ENCODE measurements at regions not wholly inside any gene's neighbourhood (a gene's known extent, or its start where the extent isn't known, plus 50 kb on each side); places are given as distances from the start of the nearest gene placed in this dataset.
"Not testable (repeated sequence)": the region's sequence is repeated elsewhere in the genome, so short reads cannot be mapped to it uniquely, and the experiment has no call there.

GRCh38 chr4:57369446-57369845, 259.3 kb upstream of the IGFBP7 start:
- H3K36me3 Mint-ChIP-seq (ENCODE audit: low read depth): no peaks in the 10 kb centered on the region
- H3K4me1 Mint-ChIP-seq (ENCODE audit: low read depth): no peaks in the 10 kb centered on the region
- no peaks in the 10 kb centered on the region for H3K27me3 Mint-ChIP-seq (ENCODE audit: low read depth)
- H3K4me3 Mint-ChIP-seq (ENCODE audit: low read depth): no peak overlapping the region
- no peak overlapping the region for H3K27ac Mint-ChIP-seq
- no peaks in the 10 kb centered on the region for H3K9me3 Mint-ChIP-seq
- no peak for DNase-seq (ENCODE audit: low spot score)
- intact Hi-C loops (cut with micrococcal nuclease): no loop called here

GRCh38 chr4:57364255-57364654, 254.1 kb upstream of the IGFBP7 start:
- DNase-seq (ENCODE audit: low spot score): no peak
- no peaks in the 10 kb centered on the region for H3K36me3 Mint-ChIP-seq (ENCODE audit: low read depth)
- H3K27ac Mint-ChIP-seq: no peak overlapping the region
- no peaks in the 10 kb centered on the region for H3K27me3 Mint-ChIP-seq (ENCODE audit: low read depth)
- no peaks in the 10 kb centered on the region for H3K9me3 Mint-ChIP-seq
- intact Hi-C loops (cut with micrococcal nuclease): no loop called here
- H3K4me1 Mint-ChIP-seq (ENCODE audit: low read depth): no peaks in the 10 kb centered on the region
- no peak overlapping the region for H3K4me3 Mint-ChIP-seq (ENCODE audit: low read depth)

- no peaks in the 10 kb centered on the region for H3K4me1 Mint-ChIP-seq (ENCODE audit: low read depth)
- H3K9me3 Mint-ChIP-seq: no peaks in the 10 kb centered on the region
- no peaks in the 10 kb centered on the region for H3K36me3 Mint-ChIP-seq (ENCODE audit: low read depth)
Measured at GRCh38 chr4:57363346-57363745, 253.2 kb upstream of the IGFBP7 start.

GRCh38 chr4:57360681-57361080, 250.5 kb upstream of the IGFBP7 start:
- DNase-seq (ENCODE audit: low spot score): no peak
- intact Hi-C loops (cut with micrococcal nuclease): no loop called here
- Mint-ChIP-seq H3K9me3 (no peaks in the 10 kb centered on the region), H3K4me3 (ENCODE audit: low read depth) (no peak overlapping the region), H3K27ac (no peak overlapping the region), H3K4me1 (ENCODE audit: low read depth) (no peaks in the 10 kb centered on the region), H3K27me3 (ENCODE audit: low read depth) (no peaks in the 10 kb centered on the region), H3K36me3 (ENCODE audit: low read depth) (no peaks in the 10 kb centered on the region)

More at GRCh38 chr4:57363346-57363745, 253.2 kb upstream of the IGFBP7 start:
- no peak overlapping the region for H3K4me3 Mint-ChIP-seq (ENCODE audit: low read depth)
- H3K27me3 Mint-ChIP-seq (ENCODE audit: low read depth): no peaks in the 10 kb centered on the region
- no peak overlapping the region for H3K27ac Mint-ChIP-seq
- intact Hi-C loops (cut with micrococcal nuclease): no loop called here
- DNase-seq (ENCODE audit: low spot score): no peak

GRCh38 chr4:57355101-57355665, 245.0 kb upstream of the IGFBP7 start:
- no peaks in the 10 kb centered on the region for H3K36me3 Mint-ChIP-seq (ENCODE audit: low read depth)
- intact Hi-C loops (cut with micrococcal nuclease): no loop called here
- no peak overlapping the region for H3K27ac Mint-ChIP-seq
- no peak overlapping the region for H3K4me3 Mint-ChIP-seq (ENCODE audit: low read depth)
- no peaks in the 10 kb centered on the region for H3K4me1 Mint-ChIP-seq (ENCODE audit: low read depth)
- no peaks in the 10 kb centered on the region for H3K9me3 Mint-ChIP-seq
- DNase-seq (ENCODE audit: low spot score): no peak
- H3K27me3 Mint-ChIP-seq (ENCODE audit: low read depth): no peaks in the 10 kb centered on the region

- DNase-seq (ENCODE audit: low spot score): no peak
- H3K27me3 Mint-ChIP-seq (ENCODE audit: low read depth): no peaks in the 10 kb centered on the region
- H3K36me3 Mint-ChIP-seq (ENCODE audit: low read depth): no peaks in the 10 kb centered on the region
- H3K27ac Mint-ChIP-seq: no peak overlapping the region
- H3K9me3 Mint-ChIP-seq: no peaks in the 10 kb centered on the region
- intact Hi-C loops (cut with micrococcal nuclease): no loop called here
- no peaks in the 10 kb centered on the region for H3K4me1 Mint-ChIP-seq (ENCODE audit: low read depth)
- no peak overlapping the region for H3K4me3 Mint-ChIP-seq (ENCODE audit: low read depth)
Measured at GRCh38 chr4:57351731-57352130, 241.5 kb upstream of the IGFBP7 start.

- no peaks in the 10 kb centered on the region for H3K9me3 Mint-ChIP-seq
- no peaks in the 10 kb centered on the region for H3K27me3 Mint-ChIP-seq (ENCODE audit: low read depth)
- intact Hi-C loops (cut with micrococcal nuclease): no loop called here
- H3K4me1 Mint-ChIP-seq (ENCODE audit: low read depth): no peaks in the 10 kb centered on the region
- DNase-seq (ENCODE audit: low spot score): no peak
- no peaks in the 10 kb centered on the region for H3K36me3 Mint-ChIP-seq (ENCODE audit: low read depth)
- no peak overlapping the region for H3K27ac Mint-ChIP-seq
- no peak overlapping the region for H3K4me3 Mint-ChIP-seq (ENCODE audit: low read depth)
Measured at GRCh38 chr4:57344296-57344695, 234.1 kb upstream of the IGFBP7 start.

GRCh38 chr4:57342411-57342810, 232.2 kb upstream of the IGFBP7 start:
- H3K36me3 Mint-ChIP-seq (ENCODE audit: low read depth): no peaks in the 10 kb centered on the region
- DNase-seq (ENCODE audit: low spot score): no peak
- intact Hi-C loops (cut with micrococcal nuclease): no loop called here
- no peaks in the 10 kb centered on the region for H3K4me1 Mint-ChIP-seq (ENCODE audit: low read depth)
- no peak overlapping the region for H3K4me3 Mint-ChIP-seq (ENCODE audit: low read depth)
- no peak overlapping the region for H3K27ac Mint-ChIP-seq
- no peaks in the 10 kb centered on the region for H3K9me3 Mint-ChIP-seq
- no peaks in the 10 kb centered on the region for H3K27me3 Mint-ChIP-seq (ENCODE audit: low read depth)

- H3K27ac Mint-ChIP-seq; H3K4me3 Mint-ChIP-seq (ENCODE audit: low read depth); intact Hi-C loops (cut with micrococcal nuclease); H3K27me3 Mint-ChIP-seq (ENCODE audit: low read depth); H3K36me3 Mint-ChIP-seq (ENCODE audit: low read depth); H3K9me3 Mint-ChIP-seq; DNase-seq (ENCODE audit: low spot score); H3K4me1 Mint-ChIP-seq (ENCODE audit: low read depth): not testable (repeated sequence)
Measured at GRCh38 chr4:57338861-57339260, 228.7 kb upstream of the IGFBP7 start.

- Mint-ChIP-seq H3K36me3 (ENCODE audit: low read depth) (no peaks in the 10 kb centered on the region), H3K27me3 (ENCODE audit: low read depth) (no peaks in the 10 kb centered on the region), H3K4me3 (ENCODE audit: low read depth) (no peak overlapping the region), H3K9me3 (no peaks in the 10 kb centered on the region), H3K4me1 (ENCODE audit: low read depth) (no peaks in the 10 kb centered on the region), H3K27ac (no peak overlapping the region)
- no peak for DNase-seq (ENCODE audit: low spot score)
- intact Hi-C loops (cut with micrococcal nuclease): no loop called here
Measured at GRCh38 chr4:57333684-57334083, 223.5 kb upstream of the IGFBP7 start.

- H3K27me3 Mint-ChIP-seq (ENCODE audit: low read depth): no peaks in the 10 kb centered on the region
- H3K4me3 Mint-ChIP-seq (ENCODE audit: low read depth): no peak overlapping the region
- intact Hi-C loops (cut with micrococcal nuclease): no loop called here
- no peaks in the 10 kb centered on the region for H3K9me3 Mint-ChIP-seq
- no peaks in the 10 kb centered on the region for H3K4me1 Mint-ChIP-seq (ENCODE audit: low read depth)
- no peaks in the 10 kb centered on the region for H3K36me3 Mint-ChIP-seq (ENCODE audit: low read depth)
- no peak for DNase-seq (ENCODE audit: low spot score)
- H3K27ac Mint-ChIP-seq: no peak overlapping the region
Measured at GRCh38 chr4:57331959-57332358, 221.8 kb upstream of the IGFBP7 start.

- Mint-ChIP-seq H3K27ac (no peak overlapping the region), H3K27me3 (ENCODE audit: low read depth) (no peaks in the 10 kb centered on the region)
- DNase-seq (ENCODE audit: low spot score): no peak
Measured at GRCh38 chr4:57329279-57329678, 219.1 kb upstream of the IGFBP7 start.

GRCh38 chr4:57324673-57325307, 214.6 kb upstream of the IGFBP7 start:
- Mint-ChIP-seq H3K27ac (no peak overlapping the region), H3K4me1 (ENCODE audit: low read depth) (no peaks in the 10 kb centered on the region), H3K9me3 (no peaks in the 10 kb centered on the region), H3K36me3 (ENCODE audit: low read depth) (no peaks in the 10 kb centered on the region), H3K27me3 (ENCODE audit: low read depth) (no peaks in the 10 kb centered on the region), H3K4me3 (ENCODE audit: low read depth) (no peak overlapping the region)
- intact Hi-C loops (cut with micrococcal nuclease): no loop called here
- DNase-seq (ENCODE audit: low spot score): no peak

More at GRCh38 chr4:57329279-57329678, 219.1 kb upstream of the IGFBP7 start:
- H3K4me1 Mint-ChIP-seq (ENCODE audit: low read depth): no peaks in the 10 kb centered on the region
- no peaks in the 10 kb centered on the region for H3K36me3 Mint-ChIP-seq (ENCODE audit: low read depth)
- no peaks in the 10 kb centered on the region for H3K9me3 Mint-ChIP-seq
- intact Hi-C loops (cut with micrococcal nuclease): no loop called here
- H3K4me3 Mint-ChIP-seq (ENCODE audit: low read depth): no peak overlapping the region

GRCh38 chr4:57320849-57321248, 210.7 kb upstream of the IGFBP7 start:
- Mint-ChIP-seq H3K27me3 (ENCODE audit: low read depth) (no peaks in the 10 kb centered on the region), H3K4me3 (ENCODE audit: low read depth) (no peak overlapping the region), H3K27ac (no peak overlapping the region), H3K9me3 (no peaks in the 10 kb centered on the region), H3K36me3 (ENCODE audit: low read depth) (no peaks in the 10 kb centered on the region), H3K4me1 (ENCODE audit: low read depth) (no peaks in the 10 kb centered on the region)
- DNase-seq (ENCODE audit: low spot score): no peak
- intact Hi-C loops (cut with micrococcal nuclease): no loop called here
